HG03064 (cell line): ENCODE measurements at regions not wholly inside any gene's neighbourhood (a gene's known extent, or its start where the extent isn't known, plus 50 kb on each side); places are given as distances from the start of the nearest gene placed in this dataset.

ENCODE experiments used
- ATAC-seq: cut with Tn5 transposase; IDR thresholded peaks from one replicate; pipeline ENCODE4 v1.9.1; 2021; ENCODE audit warnings: low read depth; ENCODE audit not compliant: unreplicated experiment

DNA sequence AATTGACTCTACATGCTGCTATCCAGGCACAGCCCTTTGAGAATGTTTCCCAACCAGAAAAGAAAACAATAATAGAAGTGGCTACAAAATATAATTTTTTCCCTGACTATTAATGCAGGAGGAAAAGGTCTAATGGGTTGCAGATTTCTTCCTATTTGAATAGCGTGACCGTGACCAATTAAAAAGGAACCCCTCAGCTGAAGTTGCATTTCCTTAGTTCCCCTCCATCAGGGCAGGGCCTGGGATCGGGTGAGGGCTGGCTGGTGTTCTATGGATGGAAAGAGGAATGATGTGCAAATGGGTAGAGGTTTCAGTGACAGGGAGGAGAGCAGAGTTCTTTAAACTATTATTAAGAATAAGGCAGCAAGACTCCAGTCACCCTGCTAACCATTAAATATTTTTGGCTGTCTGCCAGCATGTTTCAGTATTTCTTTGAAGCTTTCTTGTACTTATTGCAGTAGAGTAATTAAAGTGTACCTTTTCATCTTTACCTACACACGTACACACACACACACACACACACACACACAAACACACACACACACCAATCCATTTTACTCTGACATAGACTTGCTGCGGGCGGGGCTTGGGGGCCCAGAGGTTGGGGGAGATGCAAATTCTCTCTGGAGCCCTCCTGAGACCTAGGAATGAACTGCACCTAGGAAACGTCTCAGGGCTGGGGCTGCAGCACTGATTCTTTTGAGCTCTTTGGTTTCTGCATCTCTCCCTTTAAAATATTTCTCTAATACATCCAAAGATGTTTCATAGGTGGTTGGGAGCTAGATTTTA, 154.8 kb upstream of the SLC35B3 start:
- no peak for ATAC-seq

DNA sequence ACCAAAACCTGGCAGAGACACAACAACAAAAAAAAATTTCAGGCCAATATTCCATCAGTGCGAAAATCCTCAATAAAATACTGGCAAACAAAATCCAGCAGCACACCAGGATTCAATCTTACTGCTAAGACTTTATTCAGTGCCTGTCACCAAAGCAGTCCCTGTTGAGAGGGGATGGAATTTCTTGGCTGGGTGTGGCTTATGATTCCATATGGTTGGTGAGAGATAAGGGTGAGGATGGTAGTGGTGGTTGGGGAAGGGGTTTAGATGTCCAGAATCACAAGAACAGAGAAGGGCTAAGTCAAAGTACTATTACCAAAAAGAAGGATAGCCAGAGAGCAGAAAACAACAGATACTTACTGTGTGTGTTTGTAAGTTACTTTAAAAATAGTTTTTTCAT, 152.8 kb upstream of the SLC35B3 start:
- no peak for ATAC-seq

DNA sequence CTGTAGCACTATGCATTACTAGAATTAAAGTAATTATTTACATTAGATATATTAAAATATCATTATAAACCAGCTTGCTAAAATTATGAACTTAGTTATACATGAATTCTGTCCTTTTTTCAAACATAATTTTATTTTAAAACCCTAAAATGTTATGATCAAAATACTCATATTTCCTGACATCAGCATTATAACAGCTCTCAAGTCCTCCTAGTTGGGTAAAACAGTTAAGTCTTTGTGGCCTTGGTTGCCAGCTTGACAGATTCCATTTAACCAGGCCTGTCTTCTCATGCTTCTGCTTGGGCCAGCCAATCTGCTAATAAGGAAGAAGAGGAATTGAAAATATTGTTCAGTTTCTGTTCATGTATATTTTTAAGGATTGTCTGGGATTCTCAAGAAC, 147.9 kb upstream of the SLC35B3 start:
- ATAC-seq: no peak

DNA sequence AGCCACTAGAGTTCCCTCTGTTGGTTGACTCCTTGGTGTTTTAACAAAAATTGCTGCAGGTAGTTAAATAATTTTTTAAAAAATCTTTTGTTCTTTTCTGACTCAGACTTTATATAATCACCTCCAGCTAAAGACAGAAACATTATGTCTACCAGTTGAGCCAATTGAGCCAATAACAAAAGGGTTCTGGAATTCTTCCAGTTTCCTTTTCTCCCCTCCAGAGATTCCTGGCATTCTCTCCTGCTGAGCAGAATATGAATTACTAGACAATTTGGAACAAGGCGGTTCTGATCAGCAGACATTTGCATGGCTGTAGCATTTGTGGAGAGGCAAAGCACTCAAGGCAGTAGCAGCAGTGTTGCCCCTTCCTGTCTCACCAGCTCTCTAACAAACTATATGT, 144.0 kb upstream of the SLC35B3 start:
- ATAC-seq: no peak

DNA sequence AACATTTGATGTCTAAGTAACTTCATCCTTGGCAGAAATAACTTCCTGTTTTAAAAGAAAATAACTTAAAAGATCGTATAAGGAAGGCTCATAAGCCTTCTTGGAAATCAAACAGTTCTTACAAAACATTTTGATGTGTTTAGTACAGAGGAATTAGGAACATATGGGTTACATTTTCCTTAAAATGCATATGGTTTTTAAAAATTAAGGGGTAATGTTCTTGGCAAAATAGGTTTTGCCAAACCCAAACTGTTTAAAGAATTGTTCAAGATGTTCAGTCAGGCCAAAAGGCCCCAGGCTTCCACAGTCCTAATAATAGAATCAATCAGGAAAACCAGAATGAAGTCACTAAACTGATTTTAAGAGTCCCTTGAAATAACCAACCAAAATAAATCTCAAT, 142.7 kb upstream of the SLC35B3 start:
- ATAC-seq: no peak

DNA sequence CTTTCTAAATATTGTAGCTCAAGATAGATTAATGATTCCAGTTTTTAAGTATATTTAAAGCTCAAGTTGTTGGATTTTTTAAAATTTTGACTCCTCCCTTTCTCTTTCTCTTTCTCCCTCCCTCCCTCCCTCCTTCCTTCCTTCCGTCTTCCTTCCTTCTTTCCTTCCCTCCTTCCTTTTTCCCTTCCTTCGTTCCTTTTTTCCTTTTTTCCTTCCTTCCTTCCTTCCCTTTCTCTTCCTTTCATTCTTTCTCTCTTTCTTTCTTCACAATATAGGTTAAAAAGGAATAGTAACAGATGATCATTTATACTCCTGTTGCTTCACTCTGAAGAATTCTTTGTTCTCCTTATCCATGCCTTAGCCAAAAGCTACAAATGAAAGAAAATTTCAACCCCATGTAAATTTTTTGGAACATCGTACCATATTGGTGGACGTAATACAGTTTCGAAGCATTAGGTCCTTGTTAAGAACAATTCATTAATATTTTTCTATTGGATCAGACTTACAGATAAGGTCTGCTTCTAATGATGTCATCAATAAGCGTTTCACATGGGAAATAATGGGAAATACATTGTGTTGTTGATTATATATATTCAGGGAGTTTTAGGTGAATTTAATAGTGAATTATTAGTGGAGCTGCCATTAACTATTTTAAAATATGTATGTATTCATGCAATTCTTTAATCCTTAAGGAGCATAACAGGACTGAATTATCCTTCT, 139.6 kb upstream of the SLC35B3 start:
- ATAC-seq: no peak

DNA sequence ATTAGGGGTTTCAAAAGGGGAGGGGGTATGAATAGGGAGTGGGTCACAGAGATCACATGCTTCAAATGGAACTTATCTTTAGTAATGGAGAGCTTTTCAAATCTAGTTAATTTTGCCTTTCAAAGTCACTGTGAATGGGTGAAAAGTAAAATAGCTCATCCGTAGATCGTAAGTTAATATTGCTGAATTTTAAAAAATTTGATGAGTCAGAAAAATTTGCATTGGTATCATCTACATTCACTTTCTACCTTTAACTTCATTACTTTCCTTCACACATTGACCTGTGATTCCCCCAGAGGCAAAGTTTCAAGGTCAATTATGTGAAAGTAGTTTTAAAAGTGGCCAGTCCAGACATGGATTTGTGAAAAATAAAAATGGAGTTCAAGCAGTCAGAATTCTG, 139.0 kb upstream of the SLC35B3 start:
- no peak for ATAC-seq

DNA sequence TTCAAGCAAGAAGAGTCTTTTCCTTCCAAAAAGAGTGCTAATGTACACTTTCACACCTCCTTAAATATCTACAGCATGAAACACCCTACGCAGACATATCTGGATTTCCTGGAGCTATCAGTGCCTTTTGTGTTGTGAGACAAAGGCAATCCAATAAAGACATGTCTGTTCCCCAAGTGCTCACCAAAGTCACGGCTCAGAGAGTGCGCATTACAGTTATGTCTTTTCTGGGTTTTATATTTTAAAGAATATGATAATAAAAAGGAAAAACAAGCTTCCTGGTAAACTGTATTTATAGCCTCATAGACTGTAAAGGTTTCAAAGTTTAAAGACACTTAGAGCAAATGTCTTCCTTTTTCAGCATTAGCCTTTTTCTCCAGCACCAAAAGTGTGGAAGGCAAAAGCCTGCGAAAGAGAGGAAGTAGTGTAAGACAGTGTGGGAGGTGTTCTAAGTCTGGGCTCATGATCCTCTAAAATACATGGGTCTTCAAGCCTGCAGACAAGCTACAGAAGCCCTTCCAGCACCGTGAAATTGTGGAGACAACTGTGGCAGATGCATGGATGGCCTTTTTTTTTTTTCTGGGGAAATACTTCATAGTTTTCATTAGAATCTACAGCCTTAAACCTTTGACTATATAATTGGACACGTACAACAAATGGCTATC, 135.0 kb upstream of the SLC35B3 start:
- ATAC-seq: no peak

DNA sequence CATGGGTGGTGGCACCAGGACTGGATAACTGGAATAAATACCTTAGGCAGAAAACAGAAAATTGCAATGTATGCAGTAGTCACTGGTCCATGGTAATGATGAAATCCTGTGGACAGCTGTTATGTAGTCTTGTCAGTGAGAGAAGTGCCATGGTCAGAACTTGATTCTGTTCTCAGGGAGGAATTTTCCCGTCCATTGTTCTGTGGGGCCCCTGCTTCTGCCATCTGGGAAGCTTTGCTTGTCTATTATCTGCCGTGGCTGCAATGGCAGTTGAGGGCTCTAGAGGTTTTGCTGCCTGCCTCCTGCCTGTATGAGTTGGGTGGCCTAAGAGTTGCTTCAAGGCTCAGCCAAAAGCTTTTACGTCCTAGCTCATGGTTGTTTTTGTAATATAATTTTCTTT, 126.8 kb upstream of the SLC35B3 start:
- ATAC-seq: no peak

DNA sequence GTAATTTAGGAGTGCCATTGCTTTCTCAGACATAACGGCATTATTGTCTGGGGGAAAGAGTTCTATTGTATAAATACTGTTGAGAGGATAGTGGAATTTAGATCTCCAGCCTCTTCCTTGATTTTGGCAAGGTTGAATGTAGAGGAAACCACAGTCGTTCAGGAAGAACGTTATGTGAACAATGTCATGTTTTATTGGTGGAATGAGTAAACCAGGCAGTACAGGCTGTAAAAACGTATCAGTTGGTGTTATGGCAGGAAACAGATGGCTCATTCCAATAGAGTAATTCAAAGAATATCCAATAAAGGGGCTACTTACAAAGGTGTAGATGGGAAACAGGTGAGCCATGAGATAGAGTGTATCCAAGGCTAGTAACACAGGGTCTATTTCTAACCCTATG, 123.6 kb upstream of the SLC35B3 start:
- ATAC-seq: no peak

DNA sequence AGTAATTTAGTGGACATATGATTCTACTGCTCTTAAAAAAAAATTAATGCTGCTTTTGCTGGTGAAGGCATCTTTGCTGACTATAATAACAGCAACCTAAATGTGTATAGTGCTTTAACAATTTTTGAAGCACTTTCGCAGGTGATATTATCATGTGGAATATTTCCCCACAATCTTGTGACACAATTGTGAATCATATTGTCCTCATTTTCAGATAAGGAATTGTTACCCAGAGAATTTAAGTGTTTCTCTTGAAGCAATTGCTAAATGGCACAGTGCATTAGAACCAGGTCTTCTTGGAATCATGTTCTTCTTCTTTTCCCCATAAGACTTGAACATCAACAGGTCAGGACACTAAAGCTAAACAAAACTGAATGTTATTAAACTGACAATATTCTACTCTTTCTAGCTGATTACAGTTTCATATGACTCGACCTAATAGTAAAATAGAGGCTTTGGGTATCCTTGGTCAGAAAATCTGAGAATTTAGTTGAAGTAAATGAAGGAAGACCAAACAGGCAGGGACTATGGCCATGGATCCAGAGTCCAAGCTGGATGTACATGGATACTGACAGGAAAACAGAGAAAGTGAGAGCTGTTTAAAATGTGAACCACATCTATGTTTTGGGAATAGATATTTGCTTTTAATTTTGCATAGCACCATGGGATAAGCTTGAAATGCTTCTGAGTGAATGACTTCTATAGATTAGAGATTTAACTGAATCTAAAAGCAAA, 121.8 kb upstream of the SLC35B3 start:
- ATAC-seq: no peak

DNA sequence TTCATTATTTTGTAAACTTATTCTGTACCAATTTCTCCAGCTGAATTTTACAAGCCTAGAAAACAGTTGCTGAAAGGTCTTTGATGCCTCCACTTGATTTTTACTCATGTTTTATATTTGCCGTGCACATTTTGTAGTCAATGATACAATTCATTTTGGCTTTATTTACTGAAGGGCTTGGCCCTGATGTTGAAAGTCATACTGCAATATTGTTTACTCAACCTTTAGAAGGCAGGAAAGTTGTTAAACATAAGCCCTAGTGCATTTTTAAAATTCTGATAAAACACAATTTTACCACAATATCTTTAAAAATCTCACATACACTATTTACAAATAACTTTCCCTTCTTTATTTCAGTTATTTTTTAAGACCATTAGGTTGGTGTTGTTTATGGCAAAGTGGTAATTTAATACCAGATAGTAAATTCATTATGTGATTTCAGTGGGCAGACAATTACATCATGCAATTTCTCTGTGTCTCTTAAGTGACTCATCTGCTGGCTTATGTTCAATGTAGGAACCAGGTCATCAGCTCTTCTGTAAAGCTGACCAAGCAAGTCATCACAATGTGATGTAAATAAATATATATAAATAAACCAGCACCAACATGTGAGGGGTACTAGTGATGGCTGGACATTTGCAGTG, 121.1 kb upstream of the SLC35B3 start:
- no peak for ATAC-seq

DNA sequence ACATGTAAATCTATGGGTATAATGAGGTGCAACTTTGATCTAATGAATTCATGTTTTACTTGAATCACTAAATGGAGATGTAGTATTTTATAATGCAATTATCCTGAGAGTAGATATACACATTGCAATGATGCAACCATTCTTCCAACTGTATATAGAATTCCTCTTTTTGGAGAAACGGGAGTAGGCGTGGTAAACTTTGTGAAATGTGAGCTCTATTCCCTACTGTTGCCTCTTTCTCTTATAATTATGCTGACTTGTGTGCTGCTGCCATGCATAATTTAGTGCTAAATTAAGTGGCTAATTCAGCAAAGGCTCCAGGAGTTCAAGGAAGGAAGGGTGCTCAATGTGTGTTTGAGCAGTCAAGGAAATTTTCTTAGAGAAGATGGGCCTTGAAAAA, 116.6 kb upstream of the SLC35B3 start:
- ATAC-seq: no peak

DNA sequence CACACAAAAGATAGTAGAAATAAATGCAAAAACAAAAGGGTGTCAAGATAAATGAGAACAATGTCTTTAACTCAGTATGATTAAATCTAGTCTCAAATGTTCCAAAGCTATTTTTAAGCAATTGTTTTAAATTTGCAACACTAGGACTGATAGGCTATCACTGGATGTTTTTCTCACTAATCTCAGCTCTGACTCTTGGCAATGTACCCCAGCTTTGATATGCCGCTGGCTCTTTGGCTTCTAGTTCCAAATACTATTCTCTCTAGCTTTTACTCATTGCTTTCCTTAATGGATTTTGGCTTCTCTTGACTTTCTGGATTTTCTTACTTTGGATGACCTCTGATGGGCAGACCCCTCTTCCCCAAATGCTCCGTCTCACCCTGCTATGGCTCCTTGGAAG, 116.0 kb upstream of the SLC35B3 start:
- ATAC-seq: no peak

DNA sequence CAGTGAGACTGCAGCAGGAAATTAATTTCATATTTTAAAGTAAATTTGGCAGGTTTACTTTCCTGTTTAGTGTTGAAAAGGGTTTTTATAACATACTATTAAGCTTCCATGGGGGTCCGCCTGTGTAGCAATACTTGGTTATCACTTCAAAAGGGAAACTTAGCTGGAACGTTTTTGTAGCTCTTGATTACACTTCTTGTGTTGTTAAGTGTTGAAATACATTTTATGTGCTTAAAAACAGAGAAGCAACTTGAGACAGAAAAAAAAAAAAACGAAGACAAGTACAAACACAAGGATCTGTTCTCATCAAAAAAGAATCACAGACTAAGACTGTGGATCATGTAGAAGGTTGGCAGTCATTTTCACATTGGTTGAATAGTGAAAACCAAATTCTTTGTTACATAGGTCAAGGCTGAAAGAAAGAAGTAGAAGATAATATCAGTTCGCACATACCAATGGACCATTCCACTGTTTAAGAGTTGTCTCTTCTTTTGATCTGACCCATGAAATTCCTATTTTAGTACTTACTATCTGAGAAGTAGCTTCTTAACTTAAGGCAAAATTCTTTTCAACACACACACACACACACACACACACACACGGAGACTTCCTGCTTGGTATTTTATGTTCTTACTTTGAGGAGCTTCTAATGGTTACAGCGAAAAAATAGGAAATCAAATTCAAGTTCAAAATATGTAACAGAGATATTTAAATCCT, 113.9 kb upstream of the SLC35B3 start:
- no peak for ATAC-seq

DNA sequence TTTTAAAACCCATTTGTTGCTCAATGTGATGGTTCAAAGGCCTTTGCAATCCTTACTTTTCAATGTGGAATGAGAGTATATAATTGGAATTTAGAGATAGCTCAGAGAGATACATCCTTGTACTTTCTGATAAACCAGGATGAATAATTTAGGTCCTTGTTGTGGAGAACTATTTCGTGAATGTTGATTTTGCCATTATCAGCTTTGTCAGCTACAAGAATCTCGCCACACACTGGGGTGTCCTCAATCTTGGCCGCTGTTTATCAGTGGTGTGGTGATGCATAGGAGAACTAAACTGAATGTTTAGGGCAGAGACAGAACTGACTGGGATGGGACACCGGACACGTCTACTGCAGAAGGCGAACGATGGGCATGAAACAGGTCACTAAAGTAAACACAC, 111.2 kb upstream of the SLC35B3 start:
- ATAC-seq: no peak

DNA sequence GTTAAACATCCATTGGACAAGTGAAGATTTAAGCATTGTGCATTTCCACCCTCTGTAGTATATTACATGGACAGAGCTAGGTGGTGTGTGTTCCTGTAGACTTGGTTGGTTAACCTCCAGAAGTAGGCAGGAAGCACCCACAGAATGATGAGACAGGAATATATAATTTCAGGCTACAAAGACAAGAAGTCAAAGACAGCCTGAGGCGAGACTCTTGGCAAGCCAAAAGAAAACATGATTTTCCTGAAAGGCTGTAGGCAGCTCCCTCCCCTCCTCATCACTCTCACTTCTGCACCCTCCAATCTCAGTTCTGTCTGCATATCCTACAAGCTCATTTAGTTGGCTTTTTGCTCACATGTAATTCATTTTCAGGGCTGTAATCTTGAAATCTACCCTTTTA, 110.0 kb upstream of the SLC35B3 start:
- no peak for ATAC-seq

DNA sequence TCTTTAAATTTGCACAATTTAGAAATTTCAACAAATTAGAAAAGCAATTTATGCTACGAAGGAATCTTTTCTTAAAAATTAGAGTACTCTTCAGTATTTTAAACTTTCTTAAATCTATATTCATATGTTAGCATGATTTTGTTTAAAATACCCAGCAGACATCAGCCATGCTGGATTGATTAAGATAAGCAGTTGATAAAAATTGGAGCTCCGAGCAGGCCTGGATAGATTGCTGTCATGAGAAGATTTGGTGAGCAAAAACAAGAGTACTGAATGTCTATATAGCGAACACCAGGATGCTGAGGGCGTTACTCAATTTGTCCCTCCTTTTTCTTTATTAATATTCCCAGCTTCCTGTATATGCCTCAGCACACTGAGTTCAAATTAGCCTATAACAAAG, 108.4 kb upstream of the SLC35B3 start:
- no peak for ATAC-seq

DNA sequence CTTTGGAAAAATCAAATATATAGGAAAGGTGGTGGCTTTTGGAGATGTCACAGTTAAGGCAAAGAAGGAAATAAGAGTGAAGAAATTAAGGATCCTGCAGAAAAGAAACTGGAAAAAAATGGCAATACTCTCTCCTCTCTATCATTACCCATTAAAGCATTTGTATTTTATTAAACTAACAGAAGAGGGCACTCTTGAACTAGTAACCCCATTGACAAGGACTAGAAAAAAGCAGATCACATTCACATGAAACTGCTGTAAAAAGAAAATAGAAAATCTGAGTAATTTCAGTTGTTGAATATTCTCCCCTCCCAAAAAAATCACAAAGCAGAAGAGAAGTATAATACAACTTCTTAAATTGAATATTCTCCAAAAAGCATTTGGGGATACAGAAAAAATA, 104.1 kb upstream of the SLC35B3 start:
- ATAC-seq: no peak

DNA sequence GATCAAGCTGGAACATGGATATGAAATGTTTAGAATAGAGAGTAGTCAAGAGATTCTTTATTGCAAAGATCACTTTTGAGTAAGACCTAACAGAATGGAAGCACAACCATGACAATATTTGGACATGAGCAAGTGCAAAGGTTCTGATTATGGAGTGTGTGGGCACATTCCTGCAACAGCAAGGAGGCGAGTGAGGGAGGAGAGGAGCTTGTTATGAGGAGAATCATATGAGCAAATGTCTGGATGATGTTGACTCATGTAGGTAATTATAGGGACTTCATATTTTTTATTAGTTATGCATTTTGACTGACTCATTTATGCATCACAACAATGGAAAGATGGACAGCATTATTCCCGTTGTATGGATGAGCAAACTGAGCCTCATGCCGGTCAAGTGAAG, 100.8 kb upstream of the SLC35B3 start:
- no peak for ATAC-seq
